Prostate gland (tissue), 1 donor: ENCODE measurements at regions not wholly inside any gene's neighbourhood (a gene's known extent, or its start where the extent isn't known, plus 50 kb on each side); places are given as distances from the start of the nearest gene placed in this dataset.
A peak's percentile ranks its signal among the peaks of the same experiment; 100 is the strongest.

ENCODE experiments used
- POLR2A ChIP-seq: fragments of 450-650 bp; IDR thresholded peaks from one replicate; pipeline ENCODE4 v1.6.1; 2016; ENCODE audit warnings: antibody characterized with exemption, mild to moderate bottlenecking
- POLR2AphosphoS5 ChIP-seq: sonication (generic); formaldehyde crosslinking; IDR thresholded peaks from one replicate; pipeline ENCODE4 v1.6.1; 2017; ENCODE audit warnings: antibody characterized with exemption

DNA sequence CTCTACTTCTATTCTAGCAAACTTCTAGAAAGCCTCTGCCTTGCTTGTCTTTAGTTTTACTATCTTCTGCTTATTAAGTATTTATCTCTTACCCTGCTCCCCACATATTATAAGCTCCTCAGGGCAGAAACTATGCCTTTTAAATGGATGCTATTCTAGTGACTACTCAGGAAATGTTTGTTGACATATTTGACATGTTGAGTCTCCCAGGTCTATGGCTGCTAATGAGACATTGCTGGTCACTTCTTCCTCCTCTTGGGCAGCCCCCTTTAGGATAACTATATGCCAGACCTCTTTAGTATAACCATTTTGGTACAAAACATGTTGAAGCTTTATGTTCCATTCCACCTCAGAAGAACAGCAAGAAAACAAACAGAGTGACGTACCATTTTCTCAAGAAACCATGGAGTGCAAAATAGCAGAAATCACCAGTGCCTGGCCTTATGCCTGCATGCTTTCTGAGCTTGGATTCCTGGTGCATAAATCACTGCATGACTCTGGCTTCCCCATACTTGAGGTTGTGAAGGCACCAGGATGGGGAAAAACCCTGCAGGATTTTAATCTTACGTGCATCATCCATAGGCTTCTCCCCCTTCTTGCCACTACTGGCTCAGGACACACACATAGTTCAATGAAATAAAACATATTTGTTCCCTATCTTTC lies 202.6 kb downstream of the TMX1 start:
- peak; percentile 24 for TF ChIP-seq POLR2AphosphoS5
- no peak for TF ChIP-seq POLR2A
